ENCODE measurements at regions not wholly inside any gene's neighbourhood (a gene's known extent, or its start where the extent isn't known, plus 50 kb on each side); places are given as distances from the start of the nearest gene placed in this dataset.

DNA sequence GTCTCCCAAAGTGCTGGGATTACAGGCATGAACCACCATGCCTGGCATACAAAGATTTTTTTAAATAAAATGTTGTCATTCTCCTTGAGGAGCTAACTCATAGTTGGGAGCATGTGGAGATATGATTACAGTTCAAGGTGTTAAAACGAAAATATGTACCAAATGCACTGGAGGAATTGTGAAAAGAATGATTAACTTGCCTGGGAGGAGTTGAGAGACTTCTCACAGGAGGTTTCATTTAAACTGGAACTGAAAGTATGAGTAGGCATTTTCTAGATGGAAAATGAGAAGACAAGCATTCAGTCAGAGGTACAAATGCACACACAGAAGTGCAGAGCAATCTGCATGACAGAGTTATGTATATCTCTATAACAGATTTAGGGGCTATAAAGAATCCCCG lies 126.6 kb upstream of the PDE1A start:
- H3K27ac Mint-ChIP-seq, result no peak overlapping the region
- H3K4me3 Mint-ChIP-seq, result no peak overlapping the region
- no peaks in the 10 kb centered on the region for H3K9me3 Mint-ChIP-seq
- no peaks in the 10 kb centered on the region for H3K27me3 Mint-ChIP-seq (ENCODE audit: low read depth)
- TF ChIP-seq, protein P1, sequence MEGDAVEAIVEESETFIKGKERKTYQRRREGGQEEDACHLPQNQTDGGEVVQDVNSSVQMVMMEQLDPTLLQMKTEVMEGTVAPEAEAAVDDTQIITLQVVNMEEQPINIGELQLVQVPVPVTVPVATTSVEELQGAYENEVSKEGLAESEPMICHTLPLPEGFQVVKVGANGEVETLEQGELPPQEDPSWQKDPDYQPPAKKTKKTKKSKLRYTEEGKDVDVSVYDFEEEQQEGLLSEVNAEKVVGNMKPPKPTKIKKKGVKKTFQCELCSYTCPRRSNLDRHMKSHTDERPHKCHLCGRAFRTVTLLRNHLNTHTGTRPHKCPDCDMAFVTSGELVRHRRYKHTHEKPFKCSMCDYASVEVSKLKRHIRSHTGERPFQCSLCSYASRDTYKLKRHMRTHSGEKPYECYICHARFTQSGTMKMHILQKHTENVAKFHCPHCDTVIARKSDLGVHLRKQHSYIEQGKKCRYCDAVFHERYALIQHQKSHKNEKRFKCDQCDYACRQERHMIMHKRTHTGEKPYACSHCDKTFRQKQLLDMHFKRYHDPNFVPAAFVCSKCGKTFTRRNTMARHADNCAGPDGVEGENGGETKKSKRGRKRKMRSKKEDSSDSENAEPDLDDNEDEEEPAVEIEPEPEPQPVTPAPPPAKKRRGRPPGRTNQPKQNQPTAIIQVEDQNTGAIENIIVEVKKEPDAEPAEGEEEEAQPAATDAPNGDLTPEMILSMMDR (IDR thresholded peaks at IDR 0.05; ENCODE audit: unreplicated experiment in 3 of 3), result no peak
- H3K36me3 Mint-ChIP-seq (ENCODE audit: low read depth), result no peaks in the 10 kb centered on the region
- peaks cover 3% of the 10 kb centered on the region for H3K4me1 Mint-ChIP-seq

DNA sequence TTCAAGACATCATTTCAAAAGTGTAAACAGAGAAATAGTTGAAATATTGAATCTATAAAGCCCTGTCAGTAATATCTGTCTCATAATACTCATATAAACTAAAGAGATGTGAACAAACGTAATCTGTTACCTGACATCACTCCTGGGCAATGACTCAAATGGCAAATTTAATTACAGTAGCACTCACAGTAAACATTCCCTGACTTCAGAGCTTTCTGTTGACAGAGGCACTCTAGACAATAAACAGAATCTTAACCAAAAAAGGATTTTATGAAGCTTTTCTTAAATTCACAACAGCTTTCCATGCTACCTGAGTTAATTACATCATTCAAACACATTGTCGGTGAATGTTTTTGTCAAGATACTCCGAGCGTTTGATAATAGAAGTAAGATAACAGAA lies 128.1 kb upstream of the PDE1A start:
- Mint-ChIP-seq H3K4me1 (no peaks in the 10 kb centered on the region), H3K4me3 (no peak overlapping the region), H3K36me3 (ENCODE audit: low read depth) (peaks cover 4% of the 10 kb centered on the region), H3K9me3 (peaks cover 6% of the 10 kb centered on the region), H3K27ac (no peak overlapping the region), H3K27me3 (ENCODE audit: low read depth) (no peaks in the 10 kb centered on the region)
- TF ChIP-seq, protein P1 (IDR thresholded peaks at IDR 0.05; ENCODE audit: unreplicated experiment in 3 of 3), result no peak

DNA sequence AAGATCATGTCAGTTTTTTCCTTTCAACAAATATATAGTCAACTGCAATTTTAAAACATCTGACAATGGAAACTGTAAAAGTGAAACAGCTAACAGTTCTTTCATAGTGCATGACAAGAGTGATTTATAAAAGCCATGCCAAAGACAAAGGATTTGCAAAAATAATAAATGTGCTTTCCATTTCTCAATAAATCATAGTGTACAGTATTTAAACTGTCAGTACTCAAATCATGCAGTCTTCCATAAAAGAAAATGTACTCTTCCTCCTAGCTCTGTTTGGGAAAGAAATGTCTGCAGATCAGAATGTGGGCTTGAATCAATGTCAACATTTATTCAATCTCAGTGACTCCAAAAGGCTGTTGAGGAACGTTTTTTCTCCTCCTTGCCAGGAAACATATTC lies 131.7 kb upstream of the PDE1A start:
- TF ChIP-seq, protein P1 (IDR thresholded peaks at IDR 0.05; ENCODE audit: unreplicated experiment in 3 of 3), result no peak
- H3K27ac Mint-ChIP-seq, result peak overlapping the region in 1 of 3 experiments; percentile 61
- H3K9me3 Mint-ChIP-seq, result peaks cover 14% of the 10 kb centered on the region
- H3K36me3 Mint-ChIP-seq (ENCODE audit: low read depth), result peaks cover 4% of the 10 kb centered on the region
- no peaks in the 10 kb centered on the region for H3K4me1 Mint-ChIP-seq
- no peaks in the 10 kb centered on the region for H3K27me3 Mint-ChIP-seq (ENCODE audit: low read depth)
- no peak overlapping the region for H3K4me3 Mint-ChIP-seq

DNA sequence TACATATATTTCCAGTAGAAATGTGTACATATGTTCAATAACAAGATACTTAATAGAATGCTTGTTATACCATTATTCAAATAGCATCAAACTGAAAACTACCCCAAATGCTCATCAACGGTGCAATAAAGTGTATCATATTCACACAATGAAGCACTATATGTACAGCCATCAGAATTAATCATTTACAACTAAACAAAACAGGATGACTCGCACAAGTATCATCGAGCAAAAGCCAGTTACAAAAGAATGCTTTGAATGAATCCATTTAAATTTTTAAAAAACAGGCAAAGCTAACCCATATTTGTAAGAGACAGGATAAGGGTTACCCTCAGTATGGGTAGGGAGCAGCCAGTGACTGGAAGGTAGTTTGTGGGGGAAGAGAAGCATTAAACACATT lies 132.8 kb upstream of the PDE1A start:
- H3K4me3 Mint-ChIP-seq, result no peak overlapping the region
- H3K27me3 Mint-ChIP-seq (ENCODE audit: low read depth), result no peaks in the 10 kb centered on the region
- no peak overlapping the region for H3K27ac Mint-ChIP-seq
- H3K36me3 Mint-ChIP-seq (ENCODE audit: low read depth), result peaks cover 4% of the 10 kb centered on the region
- no peaks in the 10 kb centered on the region for H3K4me1 Mint-ChIP-seq
- TF ChIP-seq, protein P1 (IDR thresholded peaks at IDR 0.05; ENCODE audit: unreplicated experiment in 3 of 3), result no peak
- peaks cover 15% of the 10 kb centered on the region for H3K9me3 Mint-ChIP-seq

DNA sequence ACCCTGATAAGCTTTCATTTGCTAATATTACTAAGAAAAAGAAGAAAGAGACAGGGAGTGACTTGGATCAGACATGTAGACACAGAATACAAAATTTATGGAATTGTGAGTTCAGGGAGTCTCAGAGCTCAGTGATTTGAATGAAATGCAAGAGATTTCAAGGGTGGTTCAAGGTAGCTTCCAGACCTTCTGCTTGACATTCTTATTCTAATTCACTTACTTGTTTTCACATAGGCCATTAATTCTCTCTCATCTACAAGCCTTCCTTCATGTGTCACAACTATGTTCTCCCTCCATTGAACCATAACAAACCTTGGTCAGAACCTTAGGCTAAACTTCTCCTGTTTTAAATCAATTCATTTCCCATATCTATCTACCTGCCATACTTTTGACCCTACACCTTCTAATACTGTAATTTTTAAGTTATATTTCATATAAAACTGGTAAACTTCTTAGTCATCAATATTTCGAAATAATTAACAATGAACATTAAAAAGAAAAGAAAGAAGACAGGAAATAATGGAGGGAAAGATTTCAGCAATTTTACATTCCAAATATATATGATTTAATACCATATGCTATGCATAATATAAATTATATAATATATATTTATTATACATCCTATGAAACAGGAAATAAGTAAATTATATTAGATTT lies 139.2 kb upstream of the PDE1A start:
- Mint-ChIP-seq H3K9me3 (peaks cover 11% of the 10 kb centered on the region), H3K4me1 (no peaks in the 10 kb centered on the region)

DNA sequence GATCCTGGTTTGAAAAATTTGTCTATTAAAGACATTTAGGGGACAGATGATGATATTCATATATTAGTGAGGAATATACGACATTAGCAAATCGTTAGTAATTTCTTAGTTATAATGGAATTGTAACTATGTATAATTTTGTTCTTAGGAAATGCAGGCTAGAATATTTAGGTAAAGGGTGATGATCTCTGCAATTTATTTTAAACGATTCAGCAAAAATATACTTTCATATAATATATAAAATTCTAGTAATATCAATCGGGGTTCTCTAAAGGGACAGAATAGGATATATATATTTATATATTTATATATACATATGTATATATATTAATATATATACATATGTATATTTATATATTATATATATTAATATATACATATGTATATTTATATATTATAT lies 142.5 kb upstream of the DNAJC10 start:
- no peak overlapping the region for H3K4me3 Mint-ChIP-seq
- no peaks in the 10 kb centered on the region for H3K4me1 Mint-ChIP-seq
- H3K36me3 Mint-ChIP-seq (ENCODE audit: low read depth), result no peaks in the 10 kb centered on the region
- no peaks in the 10 kb centered on the region for H3K27me3 Mint-ChIP-seq (ENCODE audit: low read depth)
- no peak overlapping the region for H3K27ac Mint-ChIP-seq
- TF ChIP-seq, protein P1 (IDR thresholded peaks at IDR 0.05; ENCODE audit: unreplicated experiment in 3 of 3), result no peak
- H3K9me3 Mint-ChIP-seq, result no peaks in the 10 kb centered on the region

More for the DNA sequence above, 139.2 kb upstream of the PDE1A start:
- Mint-ChIP-seq H3K36me3 (ENCODE audit: low read depth) (no peaks in the 10 kb centered on the region), H3K4me3 (no peak overlapping the region), H3K27me3 (ENCODE audit: low read depth) (no peaks in the 10 kb centered on the region), H3K27ac (no peak overlapping the region)
- TF ChIP-seq, protein P1 (IDR thresholded peaks at IDR 0.05; ENCODE audit: unreplicated experiment in 3 of 3), result no peak

Measured in nephron (organoid).